ENCODE measurements at regions not wholly inside any gene's neighbourhood (a gene's known extent, or its start where the extent isn't known, plus 50 kb on each side); places are given as distances from the start of the nearest gene placed in this dataset.

DNA sequence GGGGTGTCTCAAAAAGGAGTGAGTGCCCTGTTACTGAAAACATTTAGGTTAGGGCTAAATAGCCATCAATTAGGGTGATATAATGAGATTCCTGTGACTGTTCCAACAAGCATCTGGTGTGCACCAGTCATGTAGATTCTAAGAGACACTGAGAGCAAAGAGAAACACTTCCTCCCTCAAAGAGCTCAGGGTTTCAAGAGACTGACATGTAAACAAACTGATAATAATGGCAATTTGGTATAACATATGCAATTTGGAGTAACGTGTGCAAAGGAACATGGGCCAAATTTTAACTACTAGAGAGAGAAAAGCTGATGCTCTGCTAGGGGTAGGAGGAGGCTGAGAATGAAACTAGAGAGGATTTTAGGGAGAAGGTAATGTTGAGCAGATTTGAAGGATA lies 237.1 kb downstream of the BMP4 start:
- Histone ChIP-seq H3K4me2 (ENCODE audit: control insufficient read depth, extremely low read depth, insufficient read depth, low read depth, low read length) (no peak overlapping the region), H3K36me3 (ENCODE audit: control insufficient read depth in 2 of 2, extremely low read depth in 1 of 2, insufficient read depth in 2 of 2, low read length in 2 of 2) (no peaks in the 10 kb centered on the region), H3K9ac (ENCODE audit: control insufficient read depth, extremely low read depth, insufficient read depth, low read length) (no peak overlapping the region), H3K9me1 (ENCODE audit: control insufficient read depth, extremely low read depth, insufficient read depth, low read length) (no peaks in the 10 kb centered on the region), H3K79me2 (ENCODE audit: control insufficient read depth, insufficient read depth, low read length) (no peaks in the 10 kb centered on the region), H3K27me3 (ENCODE audit: control insufficient read depth, extremely low read depth, insufficient read depth, low read length) (no peaks in the 10 kb centered on the region), H2AFZ (ENCODE audit: control insufficient read depth, low read length) (no peak overlapping the region), H3K4me1 (ENCODE audit: control insufficient read depth, extremely low read depth, insufficient read depth, low read length) (peaks cover 4% of the 10 kb centered on the region), H3K9me3 (ENCODE audit: control insufficient read depth, low read depth, low read length) (no peaks in the 10 kb centered on the region), H3K27ac (ENCODE audit: control insufficient read depth, insufficient read depth, low read length) (no peak overlapping the region), H4K20me1 (ENCODE audit: control insufficient read depth, extremely low read depth, insufficient read depth, low read length) (no peaks in the 10 kb centered on the region), H3K4me3 (ENCODE audit: control insufficient read depth in 2 of 3, extremely low read depth in 1 of 3, insufficient read depth in 2 of 3, low read depth in 1 of 3, low read length in 3 of 3) (no peak overlapping the region)
- TF ChIP-seq EZH2 (IDR thresholded peaks at IDR 0.05; ENCODE audit: low read length), result no peak
- TF ChIP-seq, protein P1, sequence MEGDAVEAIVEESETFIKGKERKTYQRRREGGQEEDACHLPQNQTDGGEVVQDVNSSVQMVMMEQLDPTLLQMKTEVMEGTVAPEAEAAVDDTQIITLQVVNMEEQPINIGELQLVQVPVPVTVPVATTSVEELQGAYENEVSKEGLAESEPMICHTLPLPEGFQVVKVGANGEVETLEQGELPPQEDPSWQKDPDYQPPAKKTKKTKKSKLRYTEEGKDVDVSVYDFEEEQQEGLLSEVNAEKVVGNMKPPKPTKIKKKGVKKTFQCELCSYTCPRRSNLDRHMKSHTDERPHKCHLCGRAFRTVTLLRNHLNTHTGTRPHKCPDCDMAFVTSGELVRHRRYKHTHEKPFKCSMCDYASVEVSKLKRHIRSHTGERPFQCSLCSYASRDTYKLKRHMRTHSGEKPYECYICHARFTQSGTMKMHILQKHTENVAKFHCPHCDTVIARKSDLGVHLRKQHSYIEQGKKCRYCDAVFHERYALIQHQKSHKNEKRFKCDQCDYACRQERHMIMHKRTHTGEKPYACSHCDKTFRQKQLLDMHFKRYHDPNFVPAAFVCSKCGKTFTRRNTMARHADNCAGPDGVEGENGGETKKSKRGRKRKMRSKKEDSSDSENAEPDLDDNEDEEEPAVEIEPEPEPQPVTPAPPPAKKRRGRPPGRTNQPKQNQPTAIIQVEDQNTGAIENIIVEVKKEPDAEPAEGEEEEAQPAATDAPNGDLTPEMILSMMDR (optimal IDR thresholded peaks at IDR 0.05 in 1 of 3, IDR thresholded peaks at IDR 0.05 in 1 of 3, conservative IDR thresholded peaks at IDR 0.05 in 1 of 3; ENCODE audit: extremely low read depth in 1 of 3, insufficient read depth in 2 of 3, low read length in 3 of 3), result no peak
- dilution Hi-C loops (cut with MboI; ENCODE audit: extremely low pct_ligation_motif_present, low sequenced_read_pairs), result no loop called here
- FAIRE-seq (no peak), DNase-seq (ENCODE audit: low read depth, low spot score) (no peak)

DNA sequence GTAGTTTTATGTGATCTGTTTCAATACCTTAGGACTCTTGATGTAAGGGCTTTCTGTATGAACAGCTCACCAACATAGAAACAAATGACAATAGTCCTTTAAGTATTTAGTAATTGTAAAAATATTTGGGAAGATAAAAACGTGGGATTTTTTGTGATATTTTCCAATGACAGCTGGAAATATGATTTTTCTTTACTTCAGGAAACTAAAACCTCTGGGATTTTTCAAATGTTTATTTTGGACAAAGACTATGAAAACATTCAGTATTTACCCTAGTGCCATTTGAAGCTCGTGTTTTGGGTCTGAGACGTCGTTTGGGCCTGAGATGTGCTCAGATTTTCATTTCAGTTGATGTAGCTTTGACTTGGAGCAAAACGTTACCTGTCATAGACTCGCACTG lies 240.0 kb downstream of the BMP4 start:
- Histone ChIP-seq H4K20me1 (ENCODE audit: control insufficient read depth, extremely low read depth, insufficient read depth, low read length) (no peaks in the 10 kb centered on the region), H3K27ac (ENCODE audit: control insufficient read depth, insufficient read depth, low read length) (no peak overlapping the region), H3K27me3 (ENCODE audit: control insufficient read depth, extremely low read depth, insufficient read depth, low read length) (no peaks in the 10 kb centered on the region), H2AFZ (ENCODE audit: control insufficient read depth, low read length) (no peak overlapping the region), H3K79me2 (ENCODE audit: control insufficient read depth, insufficient read depth, low read length) (no peaks in the 10 kb centered on the region), H3K4me1 (ENCODE audit: control insufficient read depth, extremely low read depth, insufficient read depth, low read length) (peaks cover 4% of the 10 kb centered on the region), H3K4me2 (ENCODE audit: control insufficient read depth, extremely low read depth, insufficient read depth, low read depth, low read length) (no peak overlapping the region), H3K4me3 (ENCODE audit: control insufficient read depth in 2 of 3, extremely low read depth in 1 of 3, insufficient read depth in 2 of 3, low read depth in 1 of 3, low read length in 3 of 3) (no peak overlapping the region), H3K9me3 (ENCODE audit: control insufficient read depth, low read depth, low read length) (no peaks in the 10 kb centered on the region), H3K9me1 (ENCODE audit: control insufficient read depth, extremely low read depth, insufficient read depth, low read length) (no peaks in the 10 kb centered on the region), H3K36me3 (ENCODE audit: control insufficient read depth in 2 of 2, extremely low read depth in 1 of 2, insufficient read depth in 2 of 2, low read length in 2 of 2) (no peaks in the 10 kb centered on the region), H3K9ac (ENCODE audit: control insufficient read depth, extremely low read depth, insufficient read depth, low read length) (no peak overlapping the region)
- no peak for TF ChIP-seq EZH2 (IDR thresholded peaks at IDR 0.05; ENCODE audit: low read length)
- TF ChIP-seq, protein P1 (optimal IDR thresholded peaks at IDR 0.05 in 1 of 3, IDR thresholded peaks at IDR 0.05 in 1 of 3, conservative IDR thresholded peaks at IDR 0.05 in 1 of 3; ENCODE audit: extremely low read depth in 1 of 3, insufficient read depth in 2 of 3, low read length in 3 of 3), result no peak
- DNase-seq (ENCODE audit: low read depth, low spot score), result no peak
- dilution Hi-C loops (cut with MboI; ENCODE audit: extremely low pct_ligation_motif_present, low sequenced_read_pairs), result no loop called here
- FAIRE-seq, result no peak

All from keratinocyte (primary cell).